ENCODE measurements at regions not wholly inside any gene's neighbourhood (a gene's known extent, or its start where the extent isn't known, plus 50 kb on each side); places are given as distances from the start of the nearest gene placed in this dataset.

DNA sequence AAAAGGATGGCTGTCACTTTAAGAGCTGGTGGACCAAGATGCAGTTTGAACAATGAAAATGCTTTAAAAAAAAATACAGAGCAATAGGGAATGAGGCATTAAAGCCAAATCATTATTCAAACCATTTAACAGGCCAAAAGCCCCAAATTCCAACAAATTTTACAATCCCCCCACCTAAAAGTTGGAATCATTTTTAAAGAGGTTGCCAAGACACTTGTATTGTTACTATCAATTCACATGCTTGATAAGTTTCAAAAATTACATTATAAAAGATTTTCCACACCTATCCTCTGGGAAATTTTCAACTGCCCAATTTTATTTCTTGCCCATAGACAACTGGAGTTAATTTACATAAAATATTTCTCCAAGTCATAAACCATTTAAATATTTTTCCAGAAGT is 192.3 kb upstream of the ARHGEF26 start:
- TF ChIP-seq POLR2A (IDR thresholded peaks at IDR 0.05) (no peak), CTCF (IDR thresholded peaks at IDR 0.05) (no peak), POLR2AphosphoS5 (IDR thresholded peaks at IDR 0.05) (no peak)

All from breast epithelium (tissue), 3 donors.